ENCODE measurements at regions not wholly inside any gene's neighbourhood (a gene's known extent, or its start where the extent isn't known, plus 50 kb on each side); places are given as distances from the start of the nearest gene placed in this dataset.
"Not testable (repeated sequence)": the region's sequence is repeated elsewhere in the genome, so short reads cannot be mapped to it uniquely, and the experiment has no call there.

DNA sequence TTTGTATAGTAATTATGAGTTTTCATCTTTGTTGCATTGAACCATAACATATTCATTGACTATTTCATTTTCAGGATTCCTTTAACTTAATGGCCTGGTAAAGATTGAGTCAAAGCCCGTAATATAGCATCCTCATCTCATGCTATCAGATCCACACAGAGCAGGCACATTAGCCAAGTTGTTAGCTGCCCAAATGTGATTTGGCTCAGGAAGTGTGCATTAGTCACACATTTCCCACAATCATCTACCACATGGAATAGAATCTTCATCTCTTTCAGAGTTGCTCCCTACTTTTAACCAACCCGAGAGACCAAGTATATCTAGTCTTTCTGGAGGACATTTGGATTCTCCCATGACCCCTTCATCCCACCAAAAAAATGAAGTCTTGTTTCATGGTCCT is 481.0 kb upstream of the PTGER4 start:
- Histone ChIP-seq H3K9ac (no peak overlapping the region), H3K27me3 (ENCODE audit: control insufficient read depth, insufficient read depth, low read length) (no peaks in the 10 kb centered on the region), H3K4me2 (ENCODE audit: low read length) (no peak overlapping the region), H3K4me1 (no peaks in the 10 kb centered on the region), H3K36me3 (ENCODE audit: control insufficient read depth, insufficient read depth, low read length) (no peaks in the 10 kb centered on the region), H2AFZ (no peak overlapping the region), H3K27ac (no peak overlapping the region), H3K9me3 (ENCODE audit: control insufficient read depth, low read length) (no peaks in the 10 kb centered on the region), H3K4me3 (ENCODE audit: low read depth, low read length) (no peak overlapping the region), H3K79me2 (no peaks in the 10 kb centered on the region)
- TF ChIP-seq, protein P1, sequence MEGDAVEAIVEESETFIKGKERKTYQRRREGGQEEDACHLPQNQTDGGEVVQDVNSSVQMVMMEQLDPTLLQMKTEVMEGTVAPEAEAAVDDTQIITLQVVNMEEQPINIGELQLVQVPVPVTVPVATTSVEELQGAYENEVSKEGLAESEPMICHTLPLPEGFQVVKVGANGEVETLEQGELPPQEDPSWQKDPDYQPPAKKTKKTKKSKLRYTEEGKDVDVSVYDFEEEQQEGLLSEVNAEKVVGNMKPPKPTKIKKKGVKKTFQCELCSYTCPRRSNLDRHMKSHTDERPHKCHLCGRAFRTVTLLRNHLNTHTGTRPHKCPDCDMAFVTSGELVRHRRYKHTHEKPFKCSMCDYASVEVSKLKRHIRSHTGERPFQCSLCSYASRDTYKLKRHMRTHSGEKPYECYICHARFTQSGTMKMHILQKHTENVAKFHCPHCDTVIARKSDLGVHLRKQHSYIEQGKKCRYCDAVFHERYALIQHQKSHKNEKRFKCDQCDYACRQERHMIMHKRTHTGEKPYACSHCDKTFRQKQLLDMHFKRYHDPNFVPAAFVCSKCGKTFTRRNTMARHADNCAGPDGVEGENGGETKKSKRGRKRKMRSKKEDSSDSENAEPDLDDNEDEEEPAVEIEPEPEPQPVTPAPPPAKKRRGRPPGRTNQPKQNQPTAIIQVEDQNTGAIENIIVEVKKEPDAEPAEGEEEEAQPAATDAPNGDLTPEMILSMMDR (IDR thresholded peaks at IDR 0.05): no peak

DNA sequence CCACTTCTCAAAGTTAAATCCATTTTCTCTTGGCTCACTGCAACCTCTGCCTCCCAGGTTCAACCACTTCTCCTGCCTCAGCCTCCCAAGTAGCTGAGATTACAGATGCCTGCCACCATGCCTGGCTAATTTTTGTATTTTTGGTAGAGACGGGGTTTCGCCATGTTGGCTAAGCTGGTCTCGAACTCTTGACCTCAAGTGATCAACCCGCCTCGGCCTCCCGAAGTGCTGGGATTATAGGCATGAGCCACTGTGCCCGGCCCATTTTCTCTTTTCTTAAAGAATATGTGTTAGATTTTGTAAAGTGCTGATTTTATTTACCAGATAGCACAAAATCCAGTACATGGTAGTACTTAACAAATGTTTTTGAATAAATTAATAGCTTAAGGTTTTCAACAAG is 484.1 kb upstream of the PTGER4 start:
- not testable (repeated sequence) for H3K4me2 ChIP-seq (ENCODE audit: low read length); H3K36me3 ChIP-seq (ENCODE audit: control insufficient read depth, insufficient read depth, low read length); H3K79me2 ChIP-seq; H3K4me1 ChIP-seq; H3K9me3 ChIP-seq (ENCODE audit: control insufficient read depth, low read length); H3K27ac ChIP-seq; H2AFZ ChIP-seq; H3K4me3 ChIP-seq (ENCODE audit: low read depth, low read length); H3K27me3 ChIP-seq (ENCODE audit: control insufficient read depth, insufficient read depth, low read length); H3K9ac ChIP-seq

DNA sequence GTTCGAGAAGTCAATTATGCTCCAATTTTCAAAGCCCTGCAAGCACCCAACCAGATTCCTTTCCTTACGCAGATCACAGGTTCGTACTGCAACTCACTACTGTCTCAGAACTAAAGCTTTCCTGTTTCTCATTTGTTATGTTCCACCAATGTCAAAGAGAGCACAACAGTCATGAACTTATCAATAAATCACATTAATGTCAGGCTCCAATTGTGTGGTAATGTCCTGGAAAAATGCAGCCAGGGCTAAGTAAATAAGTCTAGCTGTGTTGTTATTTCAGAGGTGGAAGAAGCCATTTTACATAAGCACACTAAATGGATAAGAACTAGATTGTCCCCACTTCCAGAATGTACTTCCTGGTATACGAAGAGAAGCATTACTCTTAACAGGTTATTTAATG is 488.6 kb upstream of the PTGER4 start:
- no peaks in the 10 kb centered on the region for H3K36me3 ChIP-seq (ENCODE audit: control insufficient read depth, insufficient read depth, low read length)
- no peak overlapping the region for H3K27ac ChIP-seq
- no peaks in the 10 kb centered on the region for H3K79me2 ChIP-seq
- H3K9me3 ChIP-seq (ENCODE audit: control insufficient read depth, low read length): no peaks in the 10 kb centered on the region
- H2AFZ ChIP-seq: no peak overlapping the region
- H3K4me1 ChIP-seq: no peaks in the 10 kb centered on the region
- H3K4me2 ChIP-seq (ENCODE audit: low read length): no peak overlapping the region
- no peak overlapping the region for H3K4me3 ChIP-seq (ENCODE audit: low read depth, low read length)
- no peaks in the 10 kb centered on the region for H3K27me3 ChIP-seq (ENCODE audit: control insufficient read depth, insufficient read depth, low read length)
- no peak overlapping the region for H3K9ac ChIP-seq
- TF ChIP-seq, protein P1 (IDR thresholded peaks at IDR 0.05): no peak

DNA sequence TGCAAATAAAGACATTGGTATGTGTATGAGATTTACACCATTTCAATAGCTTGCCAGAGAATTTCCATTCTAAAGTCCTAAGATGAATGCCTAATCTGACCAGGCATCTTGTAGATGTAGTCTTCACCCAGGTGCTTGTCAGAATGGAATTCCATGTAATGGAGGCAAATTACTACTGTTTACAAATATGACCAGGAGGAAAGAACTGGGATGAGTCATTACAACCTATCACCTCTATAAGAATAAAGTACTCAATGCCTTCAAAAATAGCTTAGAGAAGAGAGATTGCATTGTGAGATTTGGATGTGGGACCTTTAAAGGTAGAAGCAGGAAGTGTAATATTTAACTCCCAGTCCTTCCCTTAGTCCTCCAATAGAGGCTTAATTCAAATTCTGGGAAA is 507.0 kb upstream of the PTGER4 start:
- no peaks in the 10 kb centered on the region for H3K4me1 ChIP-seq
- no peak overlapping the region for H2AFZ ChIP-seq
- TF ChIP-seq, protein P1 (IDR thresholded peaks at IDR 0.05): no peak
- H3K79me2 ChIP-seq: no peaks in the 10 kb centered on the region
- no peak overlapping the region for H3K4me2 ChIP-seq (ENCODE audit: low read length)
- no peak overlapping the region for H3K4me3 ChIP-seq (ENCODE audit: low read depth, low read length)
- H3K9ac ChIP-seq: no peak overlapping the region
- H3K36me3 ChIP-seq (ENCODE audit: control insufficient read depth, insufficient read depth, low read length): no peaks in the 10 kb centered on the region
- H3K27me3 ChIP-seq (ENCODE audit: control insufficient read depth, insufficient read depth, low read length): no peaks in the 10 kb centered on the region
- no peaks in the 10 kb centered on the region for H3K9me3 ChIP-seq (ENCODE audit: control insufficient read depth, low read length)
- H3K27ac ChIP-seq: no peak overlapping the region

DNA sequence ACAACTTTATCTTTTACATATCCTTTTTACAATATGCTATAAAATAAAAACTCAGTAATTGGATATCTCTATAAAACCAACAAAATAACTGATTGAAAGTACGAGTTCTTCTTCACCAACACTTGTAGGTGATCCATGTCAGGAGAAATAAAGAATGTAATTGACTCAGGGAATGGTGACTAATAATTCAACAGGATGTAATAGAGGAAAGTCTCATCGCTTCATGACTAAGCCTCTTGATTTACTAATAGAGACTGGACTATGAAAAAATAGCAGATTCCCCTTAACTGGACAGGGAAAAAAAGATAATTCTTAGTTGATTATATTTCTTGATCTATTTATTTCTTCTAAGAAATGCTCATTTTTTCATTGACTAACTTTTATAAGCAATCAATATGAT is 507.7 kb upstream of the PTGER4 start:
- no peak overlapping the region for H3K4me3 ChIP-seq (ENCODE audit: low read depth, low read length)
- TF ChIP-seq, protein P1 (IDR thresholded peaks at IDR 0.05): no peak
- H3K36me3 ChIP-seq (ENCODE audit: control insufficient read depth, insufficient read depth, low read length): no peaks in the 10 kb centered on the region
- H2AFZ ChIP-seq: no peak overlapping the region
- H3K79me2 ChIP-seq: no peaks in the 10 kb centered on the region
- no peaks in the 10 kb centered on the region for H3K27me3 ChIP-seq (ENCODE audit: control insufficient read depth, insufficient read depth, low read length)
- no peak overlapping the region for H3K9ac ChIP-seq
- H3K27ac ChIP-seq: no peak overlapping the region
- no peaks in the 10 kb centered on the region for H3K9me3 ChIP-seq (ENCODE audit: control insufficient read depth, low read length)
- no peak overlapping the region for H3K4me2 ChIP-seq (ENCODE audit: low read length)
- no peaks in the 10 kb centered on the region for H3K4me1 ChIP-seq
